Activated naive CD8-positive, alpha-beta T cell (primary cell): ENCODE measurements at regions not wholly inside any gene's neighbourhood (a gene's known extent, or its start where the extent isn't known, plus 50 kb on each side); places are given as distances from the start of the nearest gene placed in this dataset.

Experiments used
- H3K27ac Mint-ChIP-seq: one replicate; pipeline ENCODE4 v1.8.0; 2021; ENCODE audit warnings: mixed read lengths
- H3K27me3 Mint-ChIP-seq: one replicate; pipeline ENCODE4 v1.8.0; 2021; ENCODE audit warnings: mixed read lengths
- H3K36me3 Mint-ChIP-seq: one replicate; pipeline ENCODE4 v1.8.0; 2021; ENCODE audit warnings: mixed read lengths
- H3K4me1 Mint-ChIP-seq: one replicate; pipeline ENCODE4 v1.8.0; 2021; ENCODE audit warnings: low read depth, mixed read lengths
- H3K4me3 Mint-ChIP-seq: one replicate; pipeline ENCODE4 v1.8.0; 2021; ENCODE audit warnings: mild to moderate bottlenecking, mixed read lengths
- H3K9me3 Mint-ChIP-seq: one replicate; pipeline ENCODE4 v1.8.0; 2021; ENCODE audit warnings: low read depth, mixed read lengths

DNA sequence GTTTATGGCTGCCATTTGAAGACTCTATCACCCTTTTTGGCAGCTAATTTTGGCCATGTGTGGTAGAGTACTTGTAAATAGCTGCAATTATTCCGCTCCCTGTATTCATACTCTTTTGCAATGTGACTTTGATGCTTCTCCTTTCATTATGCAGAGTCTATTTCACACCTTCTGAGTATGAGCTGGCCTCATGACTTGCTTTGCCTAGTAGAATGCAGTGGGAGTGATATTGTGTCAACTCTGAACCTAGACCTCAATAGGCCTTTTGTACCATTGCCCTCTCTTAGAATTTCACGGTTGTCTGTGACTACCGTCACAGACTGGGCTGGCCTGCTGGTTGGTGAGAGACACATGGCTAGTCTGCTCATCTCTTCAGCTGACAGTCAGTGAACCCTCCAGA, 118.8 kb downstream of the DDIT4L start:
- Mint-ChIP-seq H3K27ac (no peak overlapping the region), H3K4me3 (no peak overlapping the region), H3K36me3 (no peaks in the 10 kb centered on the region), H3K27me3 (peaks cover 5% of the 10 kb centered on the region), H3K4me1 (no peaks in the 10 kb centered on the region), H3K9me3 (no peaks in the 10 kb centered on the region)

DNA sequence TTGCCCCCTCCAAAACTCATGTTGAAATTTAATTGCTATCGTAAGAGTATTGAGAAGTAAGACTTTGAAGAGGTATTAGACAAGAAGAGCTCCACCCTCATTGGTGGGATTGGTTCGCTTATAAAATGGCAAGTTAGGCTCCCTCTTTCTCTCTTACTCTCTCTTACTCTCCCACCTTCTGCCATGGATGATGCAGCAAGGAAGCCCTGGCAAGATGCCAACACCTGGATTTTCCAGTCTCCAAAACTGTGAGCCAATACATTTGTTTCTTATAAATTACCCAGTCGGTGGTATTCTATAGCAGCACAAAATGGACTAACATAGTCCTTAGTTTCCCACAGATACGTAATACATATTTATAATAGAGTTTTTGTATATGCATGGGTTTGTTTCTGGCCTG, 119.4 kb downstream of the DDIT4L start:
- H3K27me3 Mint-ChIP-seq = peaks cover 5% of the 10 kb centered on the region
- H3K4me1 Mint-ChIP-seq = no peaks in the 10 kb centered on the region
- H3K4me3 Mint-ChIP-seq = no peak overlapping the region
- no peaks in the 10 kb centered on the region for H3K9me3 Mint-ChIP-seq
- H3K27ac Mint-ChIP-seq = no peak overlapping the region
- no peaks in the 10 kb centered on the region for H3K36me3 Mint-ChIP-seq

DNA sequence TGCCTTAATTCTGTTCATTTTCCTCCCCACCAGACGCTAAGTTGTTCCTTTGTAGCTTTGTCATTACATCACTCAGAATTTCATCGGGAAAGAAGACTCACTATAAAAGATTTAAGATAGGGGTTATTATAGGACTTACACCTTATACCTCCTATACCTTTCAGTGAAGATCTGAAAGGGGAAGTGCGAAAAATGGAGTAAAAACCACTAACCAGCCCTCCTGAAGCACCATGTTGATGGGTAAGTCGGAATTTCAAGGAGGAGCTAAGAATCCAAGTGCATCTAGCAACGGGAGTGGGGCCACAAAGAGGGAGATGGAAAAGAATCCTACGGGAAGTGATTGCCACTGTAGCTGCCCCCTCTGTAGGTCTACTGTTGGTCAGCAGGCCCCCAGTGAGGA, 119.1 kb upstream of the H2AZ1 start:
- H3K27ac Mint-ChIP-seq = no peak overlapping the region
- no peaks in the 10 kb centered on the region for H3K9me3 Mint-ChIP-seq
- H3K4me1 Mint-ChIP-seq = no peaks in the 10 kb centered on the region
- H3K4me3 Mint-ChIP-seq = no peak overlapping the region
- H3K36me3 Mint-ChIP-seq = no peaks in the 10 kb centered on the region
- H3K27me3 Mint-ChIP-seq = peaks cover 3% of the 10 kb centered on the region

DNA sequence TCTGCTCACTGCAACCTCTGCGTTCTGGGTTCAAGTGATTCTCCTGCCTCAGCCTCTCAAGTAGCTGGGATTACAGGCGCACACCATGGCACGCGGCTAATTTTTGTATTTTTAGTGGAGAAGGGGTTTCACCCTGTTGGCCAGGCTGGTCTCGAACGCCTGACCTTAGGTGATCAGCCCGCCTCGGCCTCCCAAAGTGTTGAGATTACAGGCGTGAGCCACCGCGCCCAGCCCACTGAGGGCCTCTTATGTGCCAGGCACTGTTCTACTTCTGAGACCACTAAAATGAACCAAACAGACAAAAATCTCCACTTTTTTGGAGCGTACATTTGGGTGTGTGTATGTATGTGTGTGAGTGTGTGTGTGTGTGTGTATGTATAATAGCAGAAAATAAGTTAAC, 117.2 kb upstream of the H2AZ1 start:
- no peak overlapping the region for H3K4me3 Mint-ChIP-seq
- H3K27ac Mint-ChIP-seq = no peak overlapping the region
- no peaks in the 10 kb centered on the region for H3K4me1 Mint-ChIP-seq
- H3K9me3 Mint-ChIP-seq = no peaks in the 10 kb centered on the region
- H3K36me3 Mint-ChIP-seq = no peaks in the 10 kb centered on the region
- peaks cover 8% of the 10 kb centered on the region for H3K27me3 Mint-ChIP-seq

DNA sequence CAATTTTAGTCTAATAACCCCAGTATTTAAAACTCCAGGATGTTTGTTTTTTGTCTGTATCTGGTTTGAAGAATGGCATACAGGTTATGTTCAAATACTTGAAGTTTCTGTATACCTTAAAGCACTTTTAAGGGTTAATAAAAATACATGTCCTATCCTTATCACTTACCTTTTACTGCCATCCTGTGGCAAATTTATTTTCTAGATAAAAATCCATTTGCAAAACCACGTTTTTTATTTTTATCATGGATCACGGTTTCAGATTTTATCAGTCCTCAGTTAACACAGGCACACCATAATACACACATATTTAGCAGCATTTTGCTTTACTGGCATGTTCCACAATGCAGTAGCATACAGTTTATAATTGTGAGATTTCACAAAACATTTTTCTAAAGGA, 113.3 kb upstream of the H2AZ1 start:
- Mint-ChIP-seq H3K27me3 (peaks cover 13% of the 10 kb centered on the region), H3K27ac (no peak overlapping the region), H3K4me3 (no peak overlapping the region), H3K4me1 (no peaks in the 10 kb centered on the region), H3K36me3 (no peaks in the 10 kb centered on the region), H3K9me3 (no peaks in the 10 kb centered on the region)

DNA sequence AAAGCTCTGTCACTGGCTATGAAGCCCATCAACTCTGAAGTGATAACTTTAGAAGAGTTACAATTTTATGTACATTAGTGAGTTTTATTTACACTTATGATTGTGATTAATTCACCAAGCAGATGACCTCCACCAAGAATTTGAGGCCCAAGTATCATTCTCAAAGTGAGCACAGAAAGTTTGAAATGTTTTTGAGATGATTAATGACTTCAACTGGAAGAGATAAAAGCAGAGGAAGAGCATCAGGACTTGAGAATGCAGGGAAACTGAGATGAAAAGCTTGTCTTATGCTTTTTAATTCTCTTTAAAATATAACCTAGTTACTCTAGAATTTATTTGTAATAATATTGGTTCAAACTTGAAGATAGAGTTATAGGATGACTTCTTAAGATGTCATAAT, 112.8 kb upstream of the H2AZ1 start:
- Mint-ChIP-seq H3K9me3 (no peaks in the 10 kb centered on the region), H3K27ac (no peak overlapping the region), H3K4me3 (no peak overlapping the region), H3K27me3 (peaks cover 13% of the 10 kb centered on the region), H3K36me3 (no peaks in the 10 kb centered on the region), H3K4me1 (no peaks in the 10 kb centered on the region)

DNA sequence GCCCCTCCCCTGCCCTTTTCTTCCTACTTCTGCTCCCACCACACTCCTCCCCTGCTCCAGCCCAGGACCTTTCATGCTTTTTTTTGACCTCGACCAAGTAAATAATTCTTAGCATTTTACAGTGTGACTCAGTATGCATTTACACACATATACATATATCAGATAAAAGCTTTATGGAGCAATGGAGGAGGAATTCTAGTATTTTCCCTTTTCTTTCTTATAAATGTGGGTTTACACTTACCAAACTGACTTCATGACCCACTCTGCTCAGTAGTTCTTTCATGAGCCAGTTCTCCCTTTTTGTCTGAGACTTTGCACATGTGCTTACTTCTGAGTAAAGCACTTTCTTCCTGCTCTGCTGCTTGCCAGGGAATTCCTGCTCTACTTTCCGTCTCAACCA, 111.8 kb upstream of the H2AZ1 start:
- Mint-ChIP-seq H3K27ac (no peak overlapping the region), H3K27me3 (peaks cover 13% of the 10 kb centered on the region), H3K36me3 (no peaks in the 10 kb centered on the region), H3K9me3 (no peaks in the 10 kb centered on the region), H3K4me1 (no peaks in the 10 kb centered on the region), H3K4me3 (no peak overlapping the region)

DNA sequence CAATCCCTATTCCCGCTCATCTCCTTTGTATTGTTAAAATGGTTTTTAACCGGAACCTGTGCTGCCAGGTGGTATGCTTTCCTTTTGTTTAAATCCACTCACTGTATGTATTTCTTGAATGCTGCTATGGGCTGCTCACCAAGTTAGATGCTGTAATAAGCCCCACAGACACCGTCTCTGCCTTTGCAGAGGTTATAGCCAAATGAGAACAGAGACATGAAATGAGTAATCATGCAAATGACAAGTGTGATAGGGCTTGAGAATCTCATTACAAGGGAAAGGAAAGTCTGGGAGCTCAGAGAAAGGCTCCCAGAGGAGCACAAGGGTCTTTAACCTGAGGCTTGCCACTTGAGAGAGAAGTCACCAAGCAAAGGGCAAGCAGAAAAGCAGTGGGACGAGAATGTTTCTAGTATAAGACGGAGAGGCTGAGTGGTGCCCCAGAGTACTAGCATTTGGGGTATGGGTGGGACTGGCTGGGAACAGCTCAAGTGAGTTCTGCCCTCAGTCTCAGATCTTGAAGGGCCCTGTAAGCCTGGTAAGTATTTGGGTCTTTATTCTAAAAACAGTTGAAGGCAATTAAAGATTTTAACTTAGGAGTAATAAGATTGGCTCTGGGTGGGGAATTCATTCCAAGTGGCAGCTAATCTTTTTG, 110.8 kb upstream of the H2AZ1 start:
- peaks cover 13% of the 10 kb centered on the region for H3K27me3 Mint-ChIP-seq
- H3K4me3 Mint-ChIP-seq = no peak overlapping the region
- H3K9me3 Mint-ChIP-seq = no peaks in the 10 kb centered on the region
- no peaks in the 10 kb centered on the region for H3K4me1 Mint-ChIP-seq
- no peaks in the 10 kb centered on the region for H3K36me3 Mint-ChIP-seq
- no peak overlapping the region for H3K27ac Mint-ChIP-seq

DNA sequence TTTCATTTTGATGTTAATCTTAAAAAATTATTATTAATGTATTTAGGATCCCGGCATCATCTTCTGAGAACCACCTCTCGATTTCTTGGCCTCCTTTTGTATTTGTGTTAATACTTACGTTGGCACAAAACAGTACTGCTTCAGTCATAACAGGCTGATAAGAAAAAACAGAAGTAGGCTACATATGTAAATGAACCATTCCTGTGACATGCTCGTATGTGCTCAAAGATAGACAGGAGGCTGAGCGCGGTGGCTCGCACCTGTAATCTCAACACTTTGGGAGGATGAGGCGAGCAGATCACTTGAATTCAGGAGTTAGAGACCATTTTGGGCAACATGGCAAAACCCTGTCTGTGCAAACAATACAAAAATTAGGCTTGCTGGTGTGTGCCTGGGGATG, 109.4 kb upstream of the H2AZ1 start:
- peaks cover 16% of the 10 kb centered on the region for H3K27me3 Mint-ChIP-seq
- no peaks in the 10 kb centered on the region for H3K36me3 Mint-ChIP-seq
- H3K9me3 Mint-ChIP-seq = no peaks in the 10 kb centered on the region
- H3K4me3 Mint-ChIP-seq = no peak overlapping the region
- no peak overlapping the region for H3K27ac Mint-ChIP-seq
- no peaks in the 10 kb centered on the region for H3K4me1 Mint-ChIP-seq

DNA sequence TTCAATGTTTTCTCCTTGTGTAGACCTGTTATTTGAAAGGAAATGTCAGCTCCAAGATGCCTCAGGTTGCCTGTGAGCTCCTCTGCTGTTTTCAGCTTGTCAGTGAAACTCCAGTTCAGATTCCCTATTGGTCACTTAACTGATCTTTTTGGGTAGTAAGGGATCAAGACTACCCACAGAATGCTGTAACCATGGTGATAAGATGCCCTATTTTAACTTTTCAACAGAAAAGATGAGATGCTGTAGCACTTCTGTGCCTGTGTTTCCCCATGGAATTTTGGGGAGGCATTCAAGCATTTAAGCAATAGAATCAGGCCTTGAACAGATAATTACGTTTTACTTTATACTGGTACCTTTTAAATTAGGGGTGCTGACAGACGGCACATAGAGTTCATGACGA, 106.6 kb upstream of the H2AZ1 start:
- H3K27ac Mint-ChIP-seq = no peak overlapping the region
- no peak overlapping the region for H3K4me3 Mint-ChIP-seq
- H3K27me3 Mint-ChIP-seq = peaks cover 14% of the 10 kb centered on the region
- H3K4me1 Mint-ChIP-seq = no peaks in the 10 kb centered on the region
- no peaks in the 10 kb centered on the region for H3K9me3 Mint-ChIP-seq
- no peaks in the 10 kb centered on the region for H3K36me3 Mint-ChIP-seq

DNA sequence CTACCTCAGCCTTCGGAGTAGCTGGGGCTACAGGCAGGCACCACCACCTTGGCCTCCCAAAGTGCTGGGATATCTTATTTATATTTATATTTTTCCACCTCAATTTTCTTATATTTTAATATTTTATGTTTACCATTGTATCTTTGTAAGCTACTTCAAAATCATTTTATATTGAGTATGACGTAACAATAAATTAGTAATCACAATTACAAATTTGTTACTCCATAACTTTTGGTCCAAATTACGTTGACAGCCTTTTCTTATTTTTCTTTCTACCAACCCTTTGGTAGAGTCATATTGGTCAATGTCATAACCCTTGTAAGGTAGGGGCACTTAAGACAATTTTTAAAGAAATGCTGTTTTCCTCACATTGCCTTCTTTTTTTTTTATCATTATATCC, 104.0 kb upstream of the H2AZ1 start:
- no peaks in the 10 kb centered on the region for H3K4me1 Mint-ChIP-seq
- no peaks in the 10 kb centered on the region for H3K9me3 Mint-ChIP-seq
- no peak overlapping the region for H3K27ac Mint-ChIP-seq
- no peaks in the 10 kb centered on the region for H3K36me3 Mint-ChIP-seq
- H3K27me3 Mint-ChIP-seq = peaks cover 11% of the 10 kb centered on the region
- H3K4me3 Mint-ChIP-seq = no peak overlapping the region

DNA sequence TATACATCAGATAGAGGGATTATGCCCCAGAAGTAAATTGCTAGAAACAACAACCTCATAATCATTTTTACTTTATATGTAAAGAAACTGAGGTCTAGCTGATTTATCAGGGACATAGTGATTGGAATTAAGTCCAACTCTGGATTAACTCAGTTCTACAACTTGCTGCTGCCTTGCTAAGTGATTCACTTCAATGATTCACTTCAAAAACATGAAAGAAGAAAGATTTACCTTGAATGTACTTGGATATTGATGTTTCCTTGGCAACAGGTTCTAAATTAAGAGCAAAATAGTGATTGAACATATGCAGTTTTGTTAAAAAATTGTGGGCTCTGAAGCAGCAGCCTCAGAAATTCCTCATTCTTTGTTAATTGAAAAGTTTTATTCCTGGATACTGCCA, 99.8 kb upstream of the H2AZ1 start:
- Mint-ChIP-seq H3K4me1 (no peaks in the 10 kb centered on the region), H3K27ac (no peak overlapping the region), H3K4me3 (no peak overlapping the region), H3K36me3 (no peaks in the 10 kb centered on the region), H3K9me3 (no peaks in the 10 kb centered on the region), H3K27me3 (peaks cover 7% of the 10 kb centered on the region)

DNA sequence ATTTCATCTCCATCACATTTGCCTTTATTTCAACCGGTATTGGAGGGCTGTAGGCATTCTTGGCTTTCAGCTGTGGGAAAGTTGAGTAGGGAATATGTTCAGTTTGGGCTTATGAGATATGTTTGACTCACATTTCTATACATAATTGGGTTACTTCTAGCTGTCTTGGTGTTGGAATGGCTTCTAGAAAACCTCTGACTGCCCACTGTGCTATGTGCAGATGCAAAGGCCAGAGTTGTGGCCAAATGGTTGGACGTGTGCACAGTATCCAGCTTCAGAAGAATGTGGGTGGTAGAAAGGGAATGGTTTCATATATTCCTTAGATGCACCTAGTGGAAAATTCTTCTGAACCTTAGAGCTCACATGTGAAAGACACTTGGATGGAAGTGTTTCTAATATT, 92.6 kb upstream of the H2AZ1 start:
- no peaks in the 10 kb centered on the region for H3K27me3 Mint-ChIP-seq

DNA sequence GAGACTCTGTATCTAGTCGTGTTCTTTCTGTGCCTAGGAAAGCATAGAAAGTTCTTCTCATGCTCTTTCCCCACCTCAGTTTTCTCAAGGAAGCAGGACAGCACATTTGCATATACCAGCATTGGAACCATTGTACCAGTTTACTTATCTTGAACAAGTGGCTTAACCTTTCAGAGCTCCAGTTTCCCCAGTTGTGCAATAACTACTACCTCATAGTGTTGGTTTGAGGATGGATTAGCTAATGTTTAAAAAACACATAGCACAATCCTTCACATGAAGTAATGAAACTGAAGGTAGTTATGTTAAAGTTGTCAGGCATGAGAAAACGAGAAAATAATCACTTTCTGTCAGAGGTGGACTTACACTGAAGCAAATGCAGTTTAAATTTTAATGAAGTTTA, 92.2 kb upstream of the H2AZ1 start:
- Mint-ChIP-seq H3K4me3 (no peak overlapping the region), H3K27me3 (no peaks in the 10 kb centered on the region), H3K27ac (no peak overlapping the region), H3K36me3 (no peaks in the 10 kb centered on the region), H3K9me3 (peaks cover 5% of the 10 kb centered on the region), H3K4me1 (no peaks in the 10 kb centered on the region)

More for the DNA sequence above, 92.6 kb upstream of the H2AZ1 start:
- H3K9me3 Mint-ChIP-seq = peaks cover 5% of the 10 kb centered on the region
- no peak overlapping the region for H3K27ac Mint-ChIP-seq
- no peaks in the 10 kb centered on the region for H3K36me3 Mint-ChIP-seq
- no peak overlapping the region for H3K4me3 Mint-ChIP-seq
- no peaks in the 10 kb centered on the region for H3K4me1 Mint-ChIP-seq

DNA sequence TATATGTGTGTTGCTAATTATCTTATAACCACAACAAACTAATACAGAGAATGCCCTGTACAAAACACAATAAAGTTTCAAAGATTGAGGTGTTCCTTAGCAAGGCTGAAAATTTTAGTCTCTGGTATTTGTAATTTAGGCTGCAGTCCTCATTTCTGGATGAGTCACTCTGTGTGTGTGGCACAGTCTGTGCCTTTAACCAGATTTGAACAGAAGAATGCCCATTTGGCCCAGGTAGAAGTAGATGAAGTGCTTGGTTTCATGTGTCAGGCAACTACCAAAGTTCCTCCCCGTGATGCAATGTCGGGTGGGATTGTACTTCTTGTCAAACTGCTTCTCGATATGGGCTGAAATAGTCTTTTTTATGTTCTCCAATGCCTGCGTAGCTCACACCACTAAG, 91.6 kb upstream of the H2AZ1 start:
- no peak overlapping the region for H3K27ac Mint-ChIP-seq
- no peaks in the 10 kb centered on the region for H3K4me1 Mint-ChIP-seq
- H3K9me3 Mint-ChIP-seq = peaks cover 8% of the 10 kb centered on the region
- no peaks in the 10 kb centered on the region for H3K27me3 Mint-ChIP-seq
- H3K36me3 Mint-ChIP-seq = no peaks in the 10 kb centered on the region
- H3K4me3 Mint-ChIP-seq = no peak overlapping the region

DNA sequence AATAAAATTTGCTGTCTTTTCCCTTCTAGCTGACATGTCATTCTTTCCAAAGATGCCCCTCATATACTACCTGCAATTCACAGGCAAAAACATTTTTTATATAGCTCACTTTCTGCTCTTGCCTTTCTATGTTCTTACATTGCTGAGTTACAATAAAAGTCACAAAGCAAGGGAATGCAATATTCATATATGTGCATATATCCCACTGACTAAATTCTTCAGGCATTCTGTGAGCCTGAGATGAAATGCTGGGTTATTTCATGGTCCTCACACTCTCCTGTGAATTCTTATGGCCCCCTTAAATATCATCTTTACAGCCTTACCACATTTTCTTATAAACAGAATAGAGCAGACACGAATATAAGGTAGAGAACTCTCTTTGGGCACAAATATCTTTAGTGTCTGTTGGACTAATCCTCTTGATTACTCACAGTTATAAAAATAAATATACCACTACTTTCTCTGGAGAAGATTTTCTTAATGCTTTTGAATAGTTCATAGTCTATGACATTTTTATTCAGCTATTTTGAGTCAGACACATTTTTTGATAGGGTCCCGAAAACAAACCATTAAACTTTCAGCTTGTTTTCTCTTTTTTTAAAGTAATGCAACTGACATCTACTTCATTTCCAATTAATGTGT, 84.1 kb upstream of the H2AZ1 start:
- H3K4me1 Mint-ChIP-seq = no peaks in the 10 kb centered on the region
- no peak overlapping the region for H3K27ac Mint-ChIP-seq
- no peaks in the 10 kb centered on the region for H3K36me3 Mint-ChIP-seq
- peaks cover 6% of the 10 kb centered on the region for H3K27me3 Mint-ChIP-seq
- no peak overlapping the region for H3K4me3 Mint-ChIP-seq
- H3K9me3 Mint-ChIP-seq = peaks cover 10% of the 10 kb centered on the region
